ENCODE measurements at regions not wholly inside any gene's neighbourhood (a gene's known extent, or its start where the extent isn't known, plus 50 kb on each side); places are given as distances from the start of the nearest gene placed in this dataset.

DNA sequence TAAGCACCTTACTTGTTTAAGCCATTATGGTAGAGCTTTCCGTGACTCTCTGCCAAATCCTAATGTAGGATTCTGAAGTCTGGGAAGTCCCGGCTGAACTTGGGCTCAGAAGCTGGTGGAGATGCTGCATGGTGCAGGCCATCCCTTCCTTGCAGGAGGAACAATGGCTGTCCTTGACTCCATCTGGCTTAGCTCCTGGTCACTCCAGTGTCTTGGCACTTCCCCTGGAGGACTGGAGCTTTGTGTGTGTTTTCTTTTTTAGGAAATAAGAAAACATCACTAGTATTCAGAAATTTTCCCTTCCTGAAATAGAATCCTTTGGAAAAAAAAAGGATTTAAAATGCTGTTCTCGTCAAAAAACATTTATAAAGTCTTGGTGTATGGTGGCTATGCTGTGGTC lies 209.3 kb upstream of the ROPN1 start:
- Histone ChIP-seq H3K79me2 (peaks cover 15% of the 10 kb centered on the region), H3K9me3 (ENCODE audit: control insufficient read depth, low read length) (no peaks in the 10 kb centered on the region), H3K4me1 (peaks cover 4% of the 10 kb centered on the region), H3K36me3 (ENCODE audit: control insufficient read depth, insufficient read depth, low read length) (no peaks in the 10 kb centered on the region), H3K27ac (no peak overlapping the region), H3K27me3 (ENCODE audit: control insufficient read depth, insufficient read depth, low read length) (no peaks in the 10 kb centered on the region), H3K9ac (no peak overlapping the region), H3K4me3 (ENCODE audit: low read depth, low read length) (no peak overlapping the region), H2AFZ (no peak overlapping the region), H3K4me2 (ENCODE audit: low read length) (no peak overlapping the region)
- TF ChIP-seq, protein P1, sequence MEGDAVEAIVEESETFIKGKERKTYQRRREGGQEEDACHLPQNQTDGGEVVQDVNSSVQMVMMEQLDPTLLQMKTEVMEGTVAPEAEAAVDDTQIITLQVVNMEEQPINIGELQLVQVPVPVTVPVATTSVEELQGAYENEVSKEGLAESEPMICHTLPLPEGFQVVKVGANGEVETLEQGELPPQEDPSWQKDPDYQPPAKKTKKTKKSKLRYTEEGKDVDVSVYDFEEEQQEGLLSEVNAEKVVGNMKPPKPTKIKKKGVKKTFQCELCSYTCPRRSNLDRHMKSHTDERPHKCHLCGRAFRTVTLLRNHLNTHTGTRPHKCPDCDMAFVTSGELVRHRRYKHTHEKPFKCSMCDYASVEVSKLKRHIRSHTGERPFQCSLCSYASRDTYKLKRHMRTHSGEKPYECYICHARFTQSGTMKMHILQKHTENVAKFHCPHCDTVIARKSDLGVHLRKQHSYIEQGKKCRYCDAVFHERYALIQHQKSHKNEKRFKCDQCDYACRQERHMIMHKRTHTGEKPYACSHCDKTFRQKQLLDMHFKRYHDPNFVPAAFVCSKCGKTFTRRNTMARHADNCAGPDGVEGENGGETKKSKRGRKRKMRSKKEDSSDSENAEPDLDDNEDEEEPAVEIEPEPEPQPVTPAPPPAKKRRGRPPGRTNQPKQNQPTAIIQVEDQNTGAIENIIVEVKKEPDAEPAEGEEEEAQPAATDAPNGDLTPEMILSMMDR (IDR thresholded peaks at IDR 0.05) = no peak

DNA sequence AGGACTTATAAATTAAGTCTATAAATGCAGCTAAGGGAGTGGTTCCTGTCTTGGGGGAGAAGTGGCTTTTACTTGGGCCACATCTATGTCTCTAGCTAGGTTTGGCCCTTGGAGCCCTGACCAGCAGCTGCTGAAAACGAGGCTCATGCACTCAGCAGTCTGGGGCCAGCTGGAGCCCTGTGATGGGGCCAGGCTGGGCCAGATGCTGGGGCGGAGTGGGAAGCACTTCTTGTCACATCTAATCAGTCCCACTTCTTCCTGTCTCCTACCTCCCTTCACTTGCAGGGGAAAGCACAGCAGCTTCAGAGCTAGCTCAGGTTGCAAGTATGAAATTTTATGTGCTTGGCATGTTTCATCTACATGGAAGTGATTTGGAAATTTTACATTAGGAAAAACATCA lies 209.9 kb upstream of the ROPN1 start:
- Histone ChIP-seq H3K27ac (no peak overlapping the region), H2AFZ (no peak overlapping the region), H3K27me3 (ENCODE audit: control insufficient read depth, insufficient read depth, low read length) (no peaks in the 10 kb centered on the region), H3K4me1 (peaks cover 4% of the 10 kb centered on the region), H3K79me2 (peaks cover 15% of the 10 kb centered on the region), H3K4me2 (ENCODE audit: low read length) (no peak overlapping the region), H3K36me3 (ENCODE audit: control insufficient read depth, insufficient read depth, low read length) (no peaks in the 10 kb centered on the region), H3K9me3 (ENCODE audit: control insufficient read depth, low read length) (no peaks in the 10 kb centered on the region), H3K9ac (no peak overlapping the region), H3K4me3 (ENCODE audit: low read depth, low read length) (no peak overlapping the region)
- TF ChIP-seq, protein P1 (IDR thresholded peaks at IDR 0.05) = no peak

DNA sequence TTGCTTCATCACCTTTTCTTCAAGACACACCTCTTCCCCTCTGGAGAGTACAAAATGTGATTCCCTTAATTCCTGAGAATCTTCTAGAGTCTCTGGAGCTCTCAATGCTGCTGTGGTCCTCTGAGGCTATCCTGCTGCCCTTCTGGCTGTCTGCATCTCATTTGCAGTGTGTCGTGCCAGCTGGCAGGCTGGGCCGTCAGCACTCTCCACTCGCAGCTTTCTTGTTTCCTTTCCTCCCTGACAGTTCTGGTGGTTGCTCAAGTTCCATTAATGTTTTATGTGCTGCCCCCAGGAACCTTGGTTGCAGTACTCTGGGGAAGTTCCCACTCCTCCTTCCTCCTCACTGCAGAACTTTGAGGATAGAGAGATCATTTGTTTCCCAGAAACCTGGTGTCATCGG lies 210.8 kb upstream of the ROPN1 start:
- Histone ChIP-seq H3K27me3 (ENCODE audit: control insufficient read depth, insufficient read depth, low read length) (no peaks in the 10 kb centered on the region), H3K27ac (no peak overlapping the region), H3K36me3 (ENCODE audit: control insufficient read depth, insufficient read depth, low read length) (no peaks in the 10 kb centered on the region), H3K4me2 (ENCODE audit: low read length) (no peak overlapping the region), H3K9ac (no peak overlapping the region), H3K4me1 (peaks cover 4% of the 10 kb centered on the region), H3K79me2 (peaks cover 15% of the 10 kb centered on the region), H3K4me3 (ENCODE audit: low read depth, low read length) (no peak overlapping the region), H3K9me3 (ENCODE audit: control insufficient read depth, low read length) (no peaks in the 10 kb centered on the region), H2AFZ (no peak overlapping the region)
- TF ChIP-seq, protein P1 (IDR thresholded peaks at IDR 0.05) = no peak

DNA sequence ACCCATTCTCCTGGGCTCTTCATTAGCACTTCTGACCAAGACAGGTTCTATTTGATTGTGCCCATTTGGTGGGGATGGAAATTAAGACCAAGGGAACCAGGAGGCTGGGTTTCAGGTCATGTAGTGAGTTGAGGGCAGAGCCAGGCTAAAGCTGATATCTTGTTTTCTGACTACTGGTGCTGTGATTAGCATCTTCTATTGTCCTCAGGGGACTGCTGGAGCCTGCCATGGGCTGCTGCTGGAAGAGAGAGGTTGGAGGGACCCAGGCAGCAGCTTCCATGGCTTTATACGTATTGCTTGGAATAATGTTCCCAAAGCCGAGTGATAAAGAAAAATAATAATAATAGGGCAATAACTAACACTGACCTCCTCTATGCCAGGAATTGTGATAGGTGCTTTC lies 211.4 kb upstream of the ROPN1 start:
- Histone ChIP-seq H3K9me3 (ENCODE audit: control insufficient read depth, low read length) (no peaks in the 10 kb centered on the region), H3K36me3 (ENCODE audit: control insufficient read depth, insufficient read depth, low read length) (no peaks in the 10 kb centered on the region), H3K27me3 (ENCODE audit: control insufficient read depth, insufficient read depth, low read length) (no peaks in the 10 kb centered on the region), H2AFZ (no peak overlapping the region), H3K79me2 (peaks cover 15% of the 10 kb centered on the region), H3K4me2 (ENCODE audit: low read length) (no peak overlapping the region), H3K4me3 (ENCODE audit: low read depth, low read length) (no peak overlapping the region), H3K27ac (no peak overlapping the region), H3K9ac (no peak overlapping the region), H3K4me1 (peaks cover 4% of the 10 kb centered on the region)
- TF ChIP-seq, protein P1 (IDR thresholded peaks at IDR 0.05) = no peak

DNA sequence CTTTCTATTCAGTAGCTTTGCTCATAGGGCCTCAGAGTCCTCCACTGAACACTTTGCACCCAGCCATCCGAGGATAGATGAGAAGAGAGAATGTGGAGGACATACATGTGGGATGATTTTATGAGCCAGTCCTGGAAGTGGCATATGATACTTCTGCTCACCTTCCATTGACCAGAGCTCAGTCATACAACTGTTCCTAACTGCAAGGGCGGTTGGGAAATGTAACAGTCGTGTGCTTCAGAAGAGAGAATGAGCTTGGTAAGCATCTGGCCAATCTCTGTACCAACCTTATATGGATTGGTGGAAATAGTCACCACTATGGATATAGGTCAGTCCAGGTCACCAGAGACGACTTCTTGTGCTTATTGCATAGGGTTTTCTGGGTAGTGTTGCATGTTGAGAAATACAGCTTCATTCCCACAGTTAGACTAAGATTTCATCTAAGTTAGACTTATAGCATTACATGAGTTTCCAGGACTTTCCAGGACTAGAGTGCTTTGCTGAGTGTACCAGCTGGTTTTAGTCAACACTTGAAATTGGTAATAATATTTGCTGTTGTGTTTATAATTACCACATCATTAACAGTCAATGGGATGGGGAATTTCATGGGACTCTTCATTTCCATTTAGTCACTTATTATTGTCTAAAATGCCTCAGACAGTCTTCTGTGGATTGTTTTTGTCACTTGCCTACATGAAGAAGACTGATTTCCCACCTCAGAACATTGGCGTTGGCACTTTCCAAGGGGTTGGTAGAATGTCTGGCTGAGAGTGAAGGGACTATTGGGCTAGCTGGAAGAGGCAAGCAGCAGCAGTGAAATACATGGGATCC lies 214.5 kb upstream of the ROPN1 start:
- TF ChIP-seq, protein P1 (IDR thresholded peaks at IDR 0.05) = no peak
- Histone ChIP-seq H3K9me3 (ENCODE audit: control insufficient read depth, low read length) (no peaks in the 10 kb centered on the region), H3K4me1 (peaks cover 4% of the 10 kb centered on the region), H3K36me3 (ENCODE audit: control insufficient read depth, insufficient read depth, low read length) (no peaks in the 10 kb centered on the region), H3K4me3 (ENCODE audit: low read depth, low read length) (no peak overlapping the region), H2AFZ (no peak overlapping the region), H3K9ac (no peak overlapping the region), H3K79me2 (peaks cover 10% of the 10 kb centered on the region), H3K27me3 (ENCODE audit: control insufficient read depth, insufficient read depth, low read length) (no peaks in the 10 kb centered on the region), H3K27ac (no peak overlapping the region), H3K4me2 (ENCODE audit: low read length) (no peak overlapping the region)

Data from parathyroid adenoma (tissue), 2 donors.